ENCODE measurements at regions not wholly inside any gene's neighbourhood (a gene's known extent, or its start where the extent isn't known, plus 50 kb on each side); places are given as distances from the start of the nearest gene placed in this dataset.

GRCh38 chr11:131064373-131064991 lies 148.2 kb upstream of the SNX19 start:
- TF ChIP-seq CTCF (IDR thresholded peaks at IDR 0.05) (peak; percentile 7 to 78 (median 67)), POLR2A (IDR thresholded peaks at IDR 0.05) (no peak)
- Histone ChIP-seq H3K27me3 (no peaks in the 10 kb centered on the region), H3K27ac (no peak overlapping the region), H3K9me3 (no peaks in the 10 kb centered on the region), H3K4me1 (no peaks in the 10 kb centered on the region), H3K36me3 (no peaks in the 10 kb centered on the region), H3K4me3 (no peak overlapping the region)
- intact Hi-C loops (cut with DNase I; ENCODE audit: low total_unique reads): no loop called here
- peak in 1 of 2 donors; percentile 59 for DNase-seq (ENCODE audit: low spot score in 2 of 2)

GRCh38 chr11:131065435-131066413 lies 149.4 kb upstream of the SNX19 start:
- no peaks in the 10 kb centered on the region for H3K36me3 ChIP-seq
- no peaks in the 10 kb centered on the region for H3K27me3 ChIP-seq
- TF ChIP-seq POLR2A (IDR thresholded peaks at IDR 0.05): no peak
- TF ChIP-seq CTCF (IDR thresholded peaks at IDR 0.05): no peak
- TF ChIP-seq POLR2AphosphoS5 (IDR thresholded peaks at IDR 0.05): no peak
- no peaks in the 10 kb centered on the region for H3K9me3 ChIP-seq
- intact Hi-C loops (cut with DNase I; ENCODE audit: low total_unique reads): no loop called here
- no peak overlapping the region for H3K4me3 ChIP-seq
- no peak for DNase-seq (ENCODE audit: low spot score in 2 of 2)
- no peaks in the 10 kb centered on the region for H3K4me1 ChIP-seq
- H3K27ac ChIP-seq: no peak overlapping the region

GRCh38 chr11:131066551-131066950 lies 150.3 kb upstream of the SNX19 start:
- H3K4me3 ChIP-seq: no peak overlapping the region
- no peak for TF ChIP-seq POLR2A (IDR thresholded peaks at IDR 0.05)
- no peak for TF ChIP-seq POLR2AphosphoS5 (IDR thresholded peaks at IDR 0.05)
- no peak for TF ChIP-seq CTCF (IDR thresholded peaks at IDR 0.05)
- no peak for DNase-seq (ENCODE audit: low spot score in 2 of 2)
- H3K4me1 ChIP-seq: no peaks in the 10 kb centered on the region
- intact Hi-C loops (cut with DNase I; ENCODE audit: low total_unique reads): no loop called here
- no peaks in the 10 kb centered on the region for H3K9me3 ChIP-seq
- no peak overlapping the region for H3K27ac ChIP-seq
- H3K36me3 ChIP-seq: no peaks in the 10 kb centered on the region
- H3K27me3 ChIP-seq: no peaks in the 10 kb centered on the region

GRCh38 chr11:131070365-131070764 lies 154.1 kb upstream of the SNX19 start:
- H3K27me3 ChIP-seq: no peaks in the 10 kb centered on the region
- no peak overlapping the region for H3K4me3 ChIP-seq
- no peaks in the 10 kb centered on the region for H3K36me3 ChIP-seq
- no peak overlapping the region for H3K27ac ChIP-seq
- intact Hi-C loops (cut with DNase I; ENCODE audit: low total_unique reads): no loop called here
- DNase-seq (ENCODE audit: low spot score in 2 of 2): no peak
- H3K9me3 ChIP-seq: no peaks in the 10 kb centered on the region
- no peaks in the 10 kb centered on the region for H3K4me1 ChIP-seq
- TF ChIP-seq CTCF (IDR thresholded peaks at IDR 0.05) (no peak), POLR2AphosphoS5 (IDR thresholded peaks at IDR 0.05) (no peak), POLR2A (IDR thresholded peaks at IDR 0.05) (no peak)

- no peak for DNase-seq (ENCODE audit: low spot score in 2 of 2)
- Histone ChIP-seq H3K27ac (no peak overlapping the region), H3K27me3 (no peaks in the 10 kb centered on the region), H3K36me3 (no peaks in the 10 kb centered on the region), H3K4me3 (no peak overlapping the region), H3K9me3 (no peaks in the 10 kb centered on the region), H3K4me1 (no peaks in the 10 kb centered on the region)
- intact Hi-C loops (cut with DNase I; ENCODE audit: low total_unique reads): no loop called here
- TF ChIP-seq POLR2AphosphoS5 (IDR thresholded peaks at IDR 0.05): no peak
- no peak for TF ChIP-seq CTCF (IDR thresholded peaks at IDR 0.05)
These were observed 156.9 kb upstream of the SNX19 start for GRCh38 chr11:131073167-131073566.
